H1 (cell line): ENCODE measurements at regions not wholly inside any gene's neighbourhood (a gene's known extent, or its start where the extent isn't known, plus 50 kb on each side); places are given as distances from the start of the nearest gene placed in this dataset.

Experiments
- CTCF ChIA-PET: fragments of 300-600 bp; sonication (Branson Sonifier 250); formaldehyde crosslinking; loops from one replicate; lab custom pipeline; 2021; ENCODE audit not compliant: partially characterized antibody; lab: Charles Lee
- POLR2A ChIA-PET: fragments of 300-600 bp; sonication (Branson Sonifier 250); formaldehyde crosslinking; loops from one replicate; lab custom pipeline; 2021; ENCODE audit warnings: inconsistent platforms; ENCODE audit not compliant: partially characterized antibody; lab: Charles Lee
- DNase-seq, 2 experiments: peaks; one replicate each; pipeline versions ENCODE4 v3.0.0 to v3.0.0-alpha.2; 2010 to 2022; ENCODE audit warnings: low spot score in 2 of 2, low read depth in 1 of 2, mixed read lengths in 1 of 2
- FAIRE-seq: peaks from 2 replicates; lab custom pipeline; 2011; peaks lifted over from hg19 to GRCh38; lab: Jason Lieb, UNC
- H2AFZ ChIP-seq: 2 replicates; pipeline ENCODE4 v1.8.1; 2012; ENCODE audit warnings: low read length, inconsistent platforms
- H2AK5ac ChIP-seq: 2 replicates; pipeline ENCODE4 v1.6.1; 2013; ENCODE audit warnings: low read depth, low read length
- H2BK120ac ChIP-seq: replicated peaks from 2 replicates; pipeline ENCODE3; 2013; ENCODE audit warnings: low read depth, low read length, inconsistent platforms
- H2BK12ac ChIP-seq: 2 replicates; pipeline ENCODE4 v1.6.1; 2013; ENCODE audit warnings: low read depth, low read length
- H2BK15ac ChIP-seq: 2 replicates; pipeline ENCODE4 v1.6.1; 2013; ENCODE audit warnings: low read length
- H2BK20ac ChIP-seq: 2 replicates; pipeline ENCODE4 v1.6.1; 2013; ENCODE audit warnings: low read length
- H2BK5ac ChIP-seq: 2 replicates; pipeline ENCODE4 v1.6.1; 2013; ENCODE audit warnings: low read depth, low read length
- H3K14ac ChIP-seq: 2 replicates; pipeline ENCODE4 v1.6.1; 2013; ENCODE audit warnings: inconsistent platforms; ENCODE audit not compliant: insufficient read length
- H3K18ac ChIP-seq: 2 replicates; pipeline ENCODE4 v1.6.1; 2013; ENCODE audit warnings: low read length; ENCODE audit errors: extremely low read depth
- H3K23ac ChIP-seq: 2 replicates; pipeline ENCODE4 v1.6.1; 2013; ENCODE audit warnings: inconsistent platforms; ENCODE audit not compliant: insufficient read length
- H3K23me2 ChIP-seq: 2 replicates; pipeline ENCODE4 v1.6.1; 2013; ENCODE audit warnings: low read depth, low read length
- H3K27ac ChIP-seq: 2 replicates; pipeline ENCODE4 v1.6.1; 2011; ENCODE audit warnings: low read depth, low read length, inconsistent platforms
- H3K27me3 ChIP-seq, 4 experiments: replicated peaks in 1 of 4; 1 replicate in 1 of 4; 2 replicates in 3 of 4; pipeline versions ENCODE4 v1.6.1 to v1.8.1; 2011 to 2013; ENCODE audit warnings: low read length in 3 of 4, mild to moderate bottlenecking in 3 of 4, inconsistent platforms in 2 of 4, mixed read lengths in 2 of 4, moderate library complexity in 1 of 4; ENCODE audit not compliant: control insufficient read depth in 3 of 4, insufficient read depth in 3 of 4; ENCODE audit errors: extremely low read depth in 1 of 4
- H3K36me3 ChIP-seq, 4 experiments: 2 replicates each; pipeline versions ENCODE4 v1.6.1 to v1.8.1; 2011 to 2013; ENCODE audit warnings: mild to moderate bottlenecking in 4 of 4, low read length in 3 of 4, moderate library complexity in 2 of 4, control low read depth in 1 of 4, inconsistent platforms in 1 of 4; ENCODE audit not compliant: insufficient read depth in 4 of 4, control insufficient read depth in 2 of 4
- H3K4ac ChIP-seq: replicated peaks from 2 replicates; pipeline ENCODE3; 2013; ENCODE audit warnings: low read length, low read depth, mixed read lengths, inconsistent platforms; ENCODE audit not compliant: insufficient read length
- H3K4me1 ChIP-seq, 4 experiments: replicated peaks in 1 of 4; 1 replicate in 1 of 4; 2 replicates in 3 of 4; pipeline versions ENCODE4 v1.6.1 to v1.8.1; 2011 to 2013; ENCODE audit warnings: low read length in 3 of 4, inconsistent platforms in 2 of 4, mixed read lengths in 1 of 4; ENCODE audit not compliant: insufficient read depth in 4 of 4, control insufficient read depth in 3 of 4
- H3K4me2 ChIP-seq, 2 experiments: 2 replicates each; pipeline versions ENCODE4 v1.6.1 to v1.8.1; 2011 to 2013; ENCODE audit warnings: low read depth in 2 of 2, low read length in 2 of 2, control low read depth in 1 of 2, inconsistent platforms in 1 of 2, mild to moderate bottlenecking in 1 of 2; ENCODE audit not compliant: insufficient read depth in 1 of 2
- H3K4me3 ChIP-seq, 4 experiments: fragments of 200-600, 300-600 bp in 1 of 4; sonication (generic), shearing (Covaris generic), sonication (Bioruptor Twin) in 1 of 4; 2 replicates each; pipeline versions ENCODE4 v1.5.1 to v1.8.1; 2011 to 2016; ENCODE audit warnings: low read length in 4 of 4, low read depth in 3 of 4, control low read depth in 2 of 4, inconsistent platforms in 2 of 4, mild to moderate bottlenecking in 2 of 4, mixed read lengths in 1 of 4, moderate library complexity in 1 of 4; ENCODE audit not compliant: insufficient read depth in 2 of 4; ENCODE audit errors: extremely low read depth in 1 of 4
- H3K56ac ChIP-seq: replicated peaks from 2 replicates; pipeline ENCODE3; 2013; ENCODE audit warnings: low read depth, mild to moderate bottlenecking, mixed read lengths, low read length, inconsistent platforms; ENCODE audit not compliant: insufficient read length
- H3K79me1 ChIP-seq: 2 replicates; pipeline ENCODE4 v1.6.1; 2013; ENCODE audit warnings: low read depth, low read length, control low read depth
- H3K79me2 ChIP-seq, 2 experiments: 2 replicates each; pipeline versions ENCODE4 v1.6.1 to v1.8.1; 2012 to 2013; ENCODE audit warnings: low read length in 2 of 2, mild to moderate bottlenecking in 2 of 2, inconsistent platforms in 1 of 2; ENCODE audit not compliant: insufficient read depth in 2 of 2, control insufficient read depth in 1 of 2
- H3K9ac ChIP-seq, 4 experiments: replicated peaks in 1 of 4; 1 replicate in 1 of 4; 2 replicates in 3 of 4; pipeline versions ENCODE4 v1.6.1 to v1.8.1; 2011 to 2013; ENCODE audit warnings: low read depth in 3 of 4, low read length in 3 of 4, control low read depth in 2 of 4, mild to moderate bottlenecking in 2 of 4, moderate library complexity in 2 of 4, inconsistent platforms in 1 of 4; ENCODE audit errors: extremely low read depth in 1 of 4
- H3K9me3 ChIP-seq, 2 experiments: 2 replicates each; pipeline versions ENCODE4 v1.6.1 to v1.8.1; 2012 to 2013; ENCODE audit warnings: mild to moderate bottlenecking in 2 of 2, moderate library complexity in 2 of 2, control low read depth in 1 of 2, inconsistent platforms in 1 of 2, low read depth in 1 of 2, low read length in 1 of 2, mixed read lengths in 1 of 2; ENCODE audit not compliant: insufficient read depth in 2 of 2
- H4K20me1 ChIP-seq, 2 experiments: replicated peaks in 1 of 2; 2 replicates each; pipeline versions ENCODE3 to v1.8.1; 2011 to 2013; ENCODE audit warnings: inconsistent platforms in 2 of 2, low read length in 2 of 2, mild to moderate bottlenecking in 1 of 2; ENCODE audit not compliant: insufficient read depth in 2 of 2, control insufficient read depth in 1 of 2
- H4K5ac ChIP-seq: 2 replicates; pipeline ENCODE4 v1.6.1; 2013; ENCODE audit warnings: low read length, low read depth, mixed read lengths, inconsistent platforms; ENCODE audit not compliant: insufficient read length
- H4K8ac ChIP-seq: 2 replicates; pipeline ENCODE4 v1.8.0; 2013; ENCODE audit warnings: mild to moderate bottlenecking, moderate library complexity, low read length, inconsistent platforms; ENCODE audit not compliant: insufficient read depth; ENCODE audit errors: extremely low read depth
- H4K91ac ChIP-seq: replicated peaks from 2 replicates; pipeline ENCODE3; 2013; ENCODE audit warnings: low read length, mixed read lengths, inconsistent platforms; ENCODE audit not compliant: insufficient read length
- BACH1 ChIP-seq: IDR thresholded peaks from 2 replicates; pipeline ENCODE4 v1.6.1; 2012; ENCODE audit warnings: low read length, improper control_type of control experiment
- KDM1A ChIP-seq: fragments of 200-600, 300-600 bp; sonication (generic); IDR thresholded peaks from 2 replicates; pipeline ENCODE4 v1.7.1; 2016; ENCODE audit warnings: mild to moderate bottlenecking, low read length, borderline replicate concordance
- KDM4A ChIP-seq: IDR thresholded peaks from one replicate; pipeline ENCODE4 v1.7.1; 2012; ENCODE audit warnings: low read depth, mild to moderate bottlenecking, moderate library complexity, low read length, inconsistent platforms; ENCODE audit not compliant: severe bottlenecking
- POLR2A ChIP-seq, 2 experiments: IDR thresholded peaks; 1 replicate in 1 of 2; 2 replicates in 1 of 2; pipeline ENCODE4 v1.6.1; 2011; ENCODE audit warnings: low read depth in 2 of 2, low read length in 2 of 2, mild to moderate bottlenecking in 2 of 2; ENCODE audit errors: control extremely low read depth in 1 of 2
- RNF2 ChIP-seq: fragments of 200-900, 300-1000 bp; sonication (generic); IDR thresholded peaks from 2 replicates; pipeline ENCODE4 v1.7.1; 2016; ENCODE audit warnings: borderline replicate concordance, low read depth, mild to moderate bottlenecking, antibody characterized with exemption, low read length; ENCODE audit not compliant: poor library complexity, severe bottlenecking; ENCODE audit errors: missing control alignments
- SAP30 ChIP-seq: fragments of 300-600 bp; sonication (generic); IDR thresholded peaks from 2 replicates; pipeline ENCODE4 v1.7.1; 2012; ENCODE audit warnings: low read length, moderate library complexity, mild to moderate bottlenecking, inconsistent platforms; ENCODE audit not compliant: insufficient read depth, insufficient replicate concordance
- SP1 ChIP-seq: IDR thresholded peaks from 2 replicates; pipeline ENCODE4 v1.6.1; 2011; ENCODE audit warnings: low read depth, low read length
- SP4 ChIP-seq: IDR thresholded peaks from 2 replicates; pipeline ENCODE4 v1.6.1; 2012; ENCODE audit warnings: low read length, inconsistent platforms
- WGBS, 2 experiments: shearing (Covaris generic) in 1 of 2; methylation state at CpG; one replicate each; pipeline versions ENCODE4 v1.1.6 to v1.1.7; 2013 to 2015; ENCODE audit warnings: low lambda C conversion rate in 2 of 2, mixed read lengths in 2 of 2, inconsistent platforms in 1 of 2, low coverage in 1 of 2, missing lambda C conversion rate in 1 of 2; ENCODE audit not compliant: insufficient replicate concordance in 2 of 2, insufficient coverage in 1 of 2, insufficient read length in 1 of 2; ENCODE audit errors: extremely low coverage in 1 of 2, missing lambda C conversion rate in 1 of 2; 5-methylcytosine and 5-hydroxymethylcytosine counted together

- H3K9me3 ChIP-seq, result no peaks in the 10 kb centered on the region
- H3K23me2 ChIP-seq, result no peaks in the 10 kb centered on the region
- H3K23ac ChIP-seq, result no peak overlapping the region
- H2BK15ac ChIP-seq, result no peak overlapping the region
- no peak overlapping the region for H3K18ac ChIP-seq
- FAIRE-seq, result no peak
- H3K79me1 ChIP-seq, result no peaks in the 10 kb centered on the region
- no peak overlapping the region for H4K5ac ChIP-seq
- H3K27ac ChIP-seq, result no peak overlapping the region
- no peak overlapping the region for H4K91ac ChIP-seq
- no peak overlapping the region for H2BK20ac ChIP-seq
- H3K79me2 ChIP-seq, result no peaks in the 10 kb centered on the region
- no peak overlapping the region for H2BK12ac ChIP-seq
- no peak overlapping the region for H3K4me3 ChIP-seq
- no peaks in the 10 kb centered on the region for H3K27me3 ChIP-seq
- H2AFZ ChIP-seq, result no peak overlapping the region
- no peak overlapping the region for H3K14ac ChIP-seq
- no peaks in the 10 kb centered on the region for H3K36me3 ChIP-seq
- TF ChIP-seq KDM1A (no peak), BACH1 (no peak), KDM4A (no peak), SP1 (no peak), SAP30 (no peak), POLR2A (IDR thresholded peaks at IDR 0.05; ENCODE audit: control extremely low read depth in 1 of 2, low read depth in 2 of 2, low read length in 2 of 2) (no peak), RNF2 (no peak), SP4 (no peak)
- no peak for DNase-seq
- H4K20me1 ChIP-seq, result no peaks in the 10 kb centered on the region
- H2BK120ac ChIP-seq, result no peak overlapping the region
- H2BK5ac ChIP-seq, result no peak overlapping the region
- H3K4ac ChIP-seq, result no peak overlapping the region
- no peaks in the 10 kb centered on the region for H3K4me1 ChIP-seq
- POLR2A ChIA-PET, result no interaction called here
- H3K56ac ChIP-seq, result no peak overlapping the region
- 82% methylated on average over 3 of the region's 3 CpGs; no CpG with 5 or more reads in 1 of the 2 experiments for WGBS, 2 experiments
- H4K8ac ChIP-seq, result no peak overlapping the region
- no peak overlapping the region for H3K4me2 ChIP-seq
- CTCF ChIA-PET, result no interaction called here
- H2AK5ac ChIP-seq, result no peak overlapping the region
- no peak overlapping the region for H3K9ac ChIP-seq
Measured at GRCh38 chr14:86491743-86492142, 961.8 kb downstream of the FLRT2 start.
